ENCODE measurements at regions not wholly inside any gene's neighbourhood (a gene's known extent, or its start where the extent isn't known, plus 50 kb on each side); places are given as distances from the start of the nearest gene placed in this dataset.

DNA sequence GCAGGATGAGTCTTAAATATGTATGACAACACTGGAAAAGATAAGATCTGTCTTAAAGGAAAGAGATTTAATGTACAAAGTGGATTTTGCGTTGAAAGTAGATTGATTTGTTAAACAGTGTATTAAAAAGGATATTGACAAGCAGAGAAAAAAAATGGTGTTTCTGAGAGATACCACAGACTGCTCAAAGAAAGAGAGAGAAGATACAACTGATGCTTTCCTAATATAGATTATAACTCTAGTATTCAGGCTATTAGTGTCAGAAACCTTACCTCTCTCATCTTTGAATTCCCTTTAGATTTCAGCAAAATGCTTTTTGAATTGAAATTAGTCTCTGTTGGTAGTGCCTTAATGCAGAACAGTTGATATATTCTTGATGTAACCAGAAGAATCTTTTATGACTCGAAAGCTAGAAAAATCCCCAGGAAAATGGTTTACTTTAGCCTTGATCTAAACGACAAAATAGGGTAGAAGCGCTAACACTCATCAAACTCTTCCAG lies 550.7 kb downstream of the INHBA start:
- DNase-seq: no peak
- intact Hi-C loops (cut with DNase I; ENCODE audit: low total_unique reads): no loop called here
- Histone ChIP-seq H3K4me1 (no peaks in the 10 kb centered on the region), H3K27me3 (no peaks in the 10 kb centered on the region), H3K36me3 (no peaks in the 10 kb centered on the region), H3K27ac (no peak overlapping the region), H3K9me3 (peaks cover 0 to 4% (median 0%) of the 10 kb centered on the region in 4 donors), H3K4me3 (no peak overlapping the region)
- TF ChIP-seq POLR2A (IDR thresholded peaks at IDR 0.05): no peak
- TF ChIP-seq, protein P1, sequence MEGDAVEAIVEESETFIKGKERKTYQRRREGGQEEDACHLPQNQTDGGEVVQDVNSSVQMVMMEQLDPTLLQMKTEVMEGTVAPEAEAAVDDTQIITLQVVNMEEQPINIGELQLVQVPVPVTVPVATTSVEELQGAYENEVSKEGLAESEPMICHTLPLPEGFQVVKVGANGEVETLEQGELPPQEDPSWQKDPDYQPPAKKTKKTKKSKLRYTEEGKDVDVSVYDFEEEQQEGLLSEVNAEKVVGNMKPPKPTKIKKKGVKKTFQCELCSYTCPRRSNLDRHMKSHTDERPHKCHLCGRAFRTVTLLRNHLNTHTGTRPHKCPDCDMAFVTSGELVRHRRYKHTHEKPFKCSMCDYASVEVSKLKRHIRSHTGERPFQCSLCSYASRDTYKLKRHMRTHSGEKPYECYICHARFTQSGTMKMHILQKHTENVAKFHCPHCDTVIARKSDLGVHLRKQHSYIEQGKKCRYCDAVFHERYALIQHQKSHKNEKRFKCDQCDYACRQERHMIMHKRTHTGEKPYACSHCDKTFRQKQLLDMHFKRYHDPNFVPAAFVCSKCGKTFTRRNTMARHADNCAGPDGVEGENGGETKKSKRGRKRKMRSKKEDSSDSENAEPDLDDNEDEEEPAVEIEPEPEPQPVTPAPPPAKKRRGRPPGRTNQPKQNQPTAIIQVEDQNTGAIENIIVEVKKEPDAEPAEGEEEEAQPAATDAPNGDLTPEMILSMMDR (IDR thresholded peaks at IDR 0.05): no peak
- no peak for TF ChIP-seq POLR2AphosphoS5 (IDR thresholded peaks at IDR 0.05)
- TF ChIP-seq EP300 (IDR thresholded peaks at IDR 0.05): no peak
- 72 to 85% (median 79%) methylated on average over 4 of the region's 4 CpGs for WGBS, 5 donors

GRCh38 chr7:41149576-41149975 lies 553.3 kb downstream of the INHBA start:
- no peaks in the 10 kb centered on the region for H3K4me1 ChIP-seq
- no peak for TF ChIP-seq POLR2A (IDR thresholded peaks at IDR 0.05)
- TF ChIP-seq, protein P1 (IDR thresholded peaks at IDR 0.05): no peak
- no peak for TF ChIP-seq POLR2AphosphoS5 (IDR thresholded peaks at IDR 0.05)
- TF ChIP-seq EP300 (IDR thresholded peaks at IDR 0.05): no peak
- peaks cover 0 to 4% (median 0%) of the 10 kb centered on the region in 4 donors for H3K9me3 ChIP-seq
- no peak overlapping the region for H3K4me3 ChIP-seq
- 89 to 96% (median 91%) methylated on average over 12 to 16 of the region's 16 CpGs for WGBS, 5 donors
- no peaks in the 10 kb centered on the region for H3K27me3 ChIP-seq
- no peak overlapping the region for H3K27ac ChIP-seq
- no peak for DNase-seq
- intact Hi-C loops (cut with DNase I; ENCODE audit: low total_unique reads): no loop called here
- no peaks in the 10 kb centered on the region for H3K36me3 ChIP-seq

DNA sequence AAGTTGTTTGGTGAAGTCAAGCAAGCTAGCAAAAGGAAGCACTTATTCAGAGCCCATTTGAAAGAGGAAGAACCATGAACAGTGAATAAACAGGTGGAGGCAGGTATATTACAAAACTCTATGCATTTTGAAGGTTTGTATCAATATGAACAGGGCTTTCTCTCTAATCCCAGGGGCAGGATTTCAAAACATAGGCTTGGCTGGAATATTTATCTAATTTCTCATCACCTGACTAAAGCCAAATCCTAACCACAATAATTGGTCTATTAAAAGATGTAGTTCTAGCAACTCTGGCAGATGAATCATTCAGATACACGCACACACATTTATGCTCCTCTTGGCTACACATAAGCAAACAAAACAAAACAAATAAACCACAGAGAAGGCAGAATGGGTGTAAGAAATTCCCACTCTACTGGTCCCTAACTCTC lies 554.4 kb downstream of the INHBA start:
- no peak for TF ChIP-seq EP300 (IDR thresholded peaks at IDR 0.05)
- no peak for TF ChIP-seq POLR2A (IDR thresholded peaks at IDR 0.05)
- TF ChIP-seq, protein P1 (IDR thresholded peaks at IDR 0.05): no peak
- H3K27ac ChIP-seq: no peak overlapping the region
- H3K4me1 ChIP-seq: no peaks in the 10 kb centered on the region
- DNase-seq: no peak
- H3K36me3 ChIP-seq: no peaks in the 10 kb centered on the region
- 8 to 53% (median 42%) methylated on average over 1 of the region's 1 CpG for WGBS, 5 donors
- H3K9me3 ChIP-seq: peaks cover 0 to 4% (median 0%) of the 10 kb centered on the region in 4 donors
- intact Hi-C loops (cut with DNase I; ENCODE audit: low total_unique reads): no loop called here
- H3K4me3 ChIP-seq: no peak overlapping the region
- no peaks in the 10 kb centered on the region for H3K27me3 ChIP-seq

- Histone ChIP-seq H3K36me3 (no peaks in the 10 kb centered on the region), H3K9me3 (peaks cover 0 to 4% (median 0%) of the 10 kb centered on the region in 4 donors), H3K4me3 (no peak overlapping the region), H3K27me3 (no peaks in the 10 kb centered on the region), H3K27ac (no peak overlapping the region), H3K4me1 (no peaks in the 10 kb centered on the region)
- intact Hi-C loops (cut with DNase I; ENCODE audit: low total_unique reads): no loop called here
- TF ChIP-seq POLR2A (IDR thresholded peaks at IDR 0.05): no peak
- no peak for DNase-seq
- 71 to 83% (median 79%) methylated on average over 3 of the region's 3 CpGs for WGBS, 5 donors
These were observed 555.0 kb downstream of the INHBA start for GRCh38 chr7:41147606-41148485.

DNA sequence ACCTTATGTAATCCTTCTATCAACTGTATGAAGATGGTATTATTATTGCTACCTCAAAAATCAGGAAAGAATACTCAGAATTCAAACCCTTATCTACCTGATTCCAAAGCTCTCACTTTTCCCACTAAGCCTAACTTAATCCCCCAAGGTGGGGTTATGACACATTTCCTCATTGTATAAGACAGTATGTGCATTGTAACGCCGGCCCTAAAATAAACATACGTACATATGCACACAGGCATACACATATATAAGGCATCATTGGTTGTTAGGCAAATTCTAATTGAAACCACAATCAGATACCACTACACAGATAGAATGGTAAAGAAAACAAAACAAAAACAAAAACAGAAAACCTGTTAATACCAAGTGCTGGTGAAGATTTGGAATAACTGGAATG lies 556.5 kb downstream of the INHBA start:
- H3K9me3 ChIP-seq: peaks cover 0 to 4% (median 0%) of the 10 kb centered on the region in 4 donors
- no peak for DNase-seq
- no peaks in the 10 kb centered on the region for H3K27me3 ChIP-seq
- WGBS, 5 donors: 79 to 90% (median 83%) methylated on average over 3 of the region's 3 CpGs
- no peaks in the 10 kb centered on the region for H3K36me3 ChIP-seq
- intact Hi-C loops (cut with DNase I; ENCODE audit: low total_unique reads): no loop called here
- no peak for TF ChIP-seq POLR2A (IDR thresholded peaks at IDR 0.05)
- no peak for TF ChIP-seq POLR2AphosphoS5 (IDR thresholded peaks at IDR 0.05)
- TF ChIP-seq, protein P1 (IDR thresholded peaks at IDR 0.05): no peak
- no peak for TF ChIP-seq EP300 (IDR thresholded peaks at IDR 0.05)
- no peak overlapping the region for H3K4me3 ChIP-seq
- no peaks in the 10 kb centered on the region for H3K4me1 ChIP-seq
- H3K27ac ChIP-seq: no peak overlapping the region

Measured in stomach (tissue), 8 donors.